Activated effector memory CD4-positive, alpha-beta T cell treated with Interleukin-2 at 50 U/mL for 16 hours (primary cell): ENCODE measurements at regions not wholly inside any gene's neighbourhood (a gene's known extent, or its start where the extent isn't known, plus 50 kb on each side); places are given as distances from the start of the nearest gene placed in this dataset.
A peak's percentile ranks its signal among the peaks of the same experiment; 100 is the strongest.
"Not testable (repeated sequence)": the region's sequence is repeated elsewhere in the genome, so short reads cannot be mapped to it uniquely, and the experiment has no call there.

Source experiments
- DNase-seq: peaks from one replicate; pipeline ENCODE4 v3.0.0-alpha.2; 2020

- DNase-seq: peak; percentile 14
Measured at GRCh38 chr5:157994906-157995519, 136.1 kb upstream of the CLINT1 start.

- peak; percentile 9 for DNase-seq
Measured at GRCh38 chr5:157993986-157994691, 135.2 kb upstream of the CLINT1 start.

GRCh38 chr5:157993201-157993600, 134.3 kb upstream of the CLINT1 start:
- no peak for DNase-seq

- no peak for DNase-seq
Measured at GRCh38 chr5:157990583-157991181, 131.7 kb upstream of the CLINT1 start.

GRCh38 chr5:157989296-157989695, 130.4 kb upstream of the CLINT1 start:
- DNase-seq: no peak

GRCh38 chr5:157987259-157987658, 128.3 kb upstream of the CLINT1 start:
- no peak for DNase-seq

- DNase-seq: no peak
Measured at GRCh38 chr5:157986431-157986990, 127.6 kb upstream of the CLINT1 start.

- DNase-seq: no peak
Measured at GRCh38 chr5:157984611-157985010, 125.7 kb upstream of the CLINT1 start.

GRCh38 chr5:157983906-157984551, 125.1 kb upstream of the CLINT1 start:
- DNase-seq: no peak

GRCh38 chr5:157978061-157978460, 119.1 kb upstream of the CLINT1 start:
- DNase-seq: no peak

- no peak for DNase-seq
Measured at GRCh38 chr5:157976429-157976828, 117.5 kb upstream of the CLINT1 start.

GRCh38 chr5:157972579-157972978, 113.6 kb upstream of the CLINT1 start:
- DNase-seq: no peak

GRCh38 chr5:157971571-157972216, 112.7 kb upstream of the CLINT1 start:
- no peak for DNase-seq

- not testable (repeated sequence) for DNase-seq
Measured at GRCh38 chr5:157968570-157968969, 109.6 kb upstream of the CLINT1 start.

GRCh38 chr5:157965989-157966388, 107.0 kb upstream of the CLINT1 start:
- DNase-seq: no peak

- DNase-seq: no peak
Measured at GRCh38 chr5:157965040-157965678, 106.2 kb upstream of the CLINT1 start.

GRCh38 chr5:157963761-157964160, 104.8 kb upstream of the CLINT1 start:
- no peak for DNase-seq

- no peak for DNase-seq
Measured at GRCh38 chr5:157963244-157963643, 104.3 kb upstream of the CLINT1 start.

- DNase-seq: not testable (repeated sequence)
Measured at GRCh38 chr5:157962686-157963085, 103.7 kb upstream of the CLINT1 start.

- no peak for DNase-seq
Measured at GRCh38 chr5:157961896-157962590, 103.1 kb upstream of the CLINT1 start.

- DNase-seq: no peak
Measured at GRCh38 chr5:157961176-157961575, 102.2 kb upstream of the CLINT1 start.

GRCh38 chr5:157959370-157959769, 100.4 kb upstream of the CLINT1 start:
- no peak for DNase-seq
